GM23248 (cell line): ENCODE measurements at regions not wholly inside any gene's neighbourhood (a gene's known extent, or its start where the extent isn't known, plus 50 kb on each side); places are given as distances from the start of the nearest gene placed in this dataset.

ENCODE experiments used
- EZH2 ChIP-seq: fragments of 200-600 bp; sonication (generic); IDR thresholded peaks from 2 replicates; pipeline ENCODE4 v1.6.1; 2018; ENCODE audit warnings: antibody characterized with exemption, mild to moderate bottlenecking; ENCODE audit not compliant: insufficient read depth, poor library complexity, severe bottlenecking
- EZH2phosphoT487 ChIP-seq: fragments of 200-600 bp; sonication (generic); IDR thresholded peaks from 2 replicates; pipeline ENCODE4 v1.6.1; 2018; ENCODE audit warnings: antibody characterized with exemption, moderate library complexity, mild to moderate bottlenecking, low read depth; ENCODE audit not compliant: insufficient read depth

DNA sequence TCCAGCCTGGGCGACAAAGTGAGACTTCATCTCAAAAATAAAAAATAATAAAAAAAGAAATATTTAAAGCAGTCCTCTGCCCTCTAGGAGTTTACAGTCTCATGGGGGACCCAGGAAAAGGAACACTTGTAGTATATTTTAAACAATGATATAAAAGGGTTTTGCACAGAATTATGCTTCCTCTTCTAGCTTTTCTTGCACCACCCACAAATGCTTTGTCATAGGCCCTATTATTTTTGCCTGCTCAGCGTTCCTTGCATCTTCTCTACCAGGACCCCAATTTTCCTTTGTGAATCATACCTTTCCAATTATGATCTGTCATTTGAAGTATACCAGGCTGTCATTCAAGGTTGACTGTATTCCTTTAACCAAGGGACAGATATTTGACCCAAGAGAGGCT, 164.8 kb upstream of the CDKN2B start:
- no peak for TF ChIP-seq EZH2
- TF ChIP-seq EZH2phosphoT487 = no peak
